ENCODE measurements at regions not wholly inside any gene's neighbourhood (a gene's known extent, or its start where the extent isn't known, plus 50 kb on each side); places are given as distances from the start of the nearest gene placed in this dataset.
"Not testable (repeated sequence)": the region's sequence is repeated elsewhere in the genome, so short reads cannot be mapped to it uniquely, and the experiment has no call there.

DNA sequence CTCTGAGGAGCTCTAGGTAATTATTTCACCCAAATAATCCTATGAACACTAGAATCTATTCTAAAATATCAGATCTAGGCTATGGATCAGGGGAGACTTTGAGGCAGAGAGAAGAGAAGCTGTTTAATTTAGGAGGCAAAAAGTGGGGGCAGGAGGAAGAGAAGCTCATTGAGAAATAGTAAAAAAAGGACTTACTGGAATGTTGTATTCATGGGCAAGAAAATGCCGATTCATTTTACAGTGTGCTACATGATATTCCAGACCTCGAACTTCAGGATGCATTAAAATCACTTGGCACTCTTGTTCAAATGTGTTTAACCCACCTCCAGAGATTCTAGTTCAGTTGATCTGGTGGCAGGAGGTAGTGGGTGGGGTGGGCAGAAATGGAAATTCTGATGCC lies 109.5 kb upstream of the ITGB1 start:
- DNase-seq: no peak

DNA sequence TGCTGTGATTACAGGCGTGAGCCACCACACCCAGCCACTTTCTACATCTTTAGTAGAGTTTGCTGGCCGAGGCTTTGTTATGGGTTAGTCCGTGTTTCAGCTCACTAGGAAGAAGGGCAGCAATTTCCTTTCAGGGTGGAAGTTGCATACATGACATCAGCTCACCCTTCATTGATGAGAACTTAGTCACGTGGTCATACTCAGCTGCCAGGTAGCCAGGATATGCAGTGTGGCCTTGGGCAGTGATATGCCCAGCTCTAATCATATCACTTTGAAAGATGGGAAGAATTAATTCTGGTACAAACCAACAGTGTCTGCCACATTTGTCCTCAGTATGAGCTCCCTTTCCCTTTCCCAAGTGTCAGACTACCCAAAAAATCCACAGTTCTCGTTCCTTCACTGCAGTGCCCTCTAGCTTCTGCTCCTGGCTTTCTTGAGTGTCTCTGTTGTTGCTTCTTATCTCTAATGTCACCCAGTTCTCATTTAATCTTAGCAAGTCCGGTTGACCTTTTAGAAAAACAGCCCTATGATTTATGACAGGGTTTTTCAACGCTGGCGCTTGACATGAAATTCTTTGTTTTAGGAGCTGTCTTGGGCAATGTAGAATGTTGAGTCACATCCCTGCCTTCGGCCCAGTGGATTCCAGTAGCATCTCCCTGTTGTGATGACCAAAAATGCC lies 108.7 kb upstream of the ITGB1 start:
- no peak for DNase-seq

DNA sequence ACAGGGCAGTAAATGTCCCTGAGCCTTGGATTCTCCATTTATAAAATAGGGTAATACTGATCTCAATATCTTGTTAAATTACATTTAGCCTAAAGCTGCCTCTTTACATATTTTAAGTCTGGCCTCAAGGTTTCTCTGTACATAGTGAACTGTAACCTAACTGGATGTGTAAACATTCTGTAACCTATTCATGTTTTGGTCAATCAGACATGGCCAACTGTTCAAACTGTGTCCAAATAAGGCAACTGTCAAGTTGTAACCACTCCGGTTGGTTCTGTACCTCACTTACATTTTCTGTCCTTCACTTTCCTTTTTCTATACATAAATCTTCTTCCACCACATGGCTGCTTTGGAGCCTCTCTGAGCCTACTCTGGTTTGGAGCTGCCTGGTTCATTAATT lies 107.1 kb upstream of the ITGB1 start:
- DNase-seq: no peak

DNA sequence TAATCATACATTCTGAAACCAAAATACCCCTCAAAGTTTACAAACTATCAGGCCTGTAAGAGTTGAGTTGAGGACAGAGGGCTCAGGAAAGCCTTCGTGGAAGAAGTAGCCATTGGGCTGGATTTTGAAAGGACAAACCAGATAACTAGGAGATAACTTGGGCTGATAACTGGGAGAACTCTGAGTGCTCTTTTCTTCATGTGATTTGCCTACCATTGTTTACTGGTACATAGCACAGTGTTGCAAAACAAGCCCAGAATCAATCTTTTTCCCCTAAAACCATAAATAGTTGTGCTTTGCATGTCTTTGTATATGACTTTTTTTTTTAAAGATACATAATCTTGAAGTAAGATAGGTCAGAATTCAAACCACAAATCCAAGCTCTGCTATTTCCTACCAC lies 106.7 kb upstream of the ITGB1 start:
- DNase-seq: no peak

DNA sequence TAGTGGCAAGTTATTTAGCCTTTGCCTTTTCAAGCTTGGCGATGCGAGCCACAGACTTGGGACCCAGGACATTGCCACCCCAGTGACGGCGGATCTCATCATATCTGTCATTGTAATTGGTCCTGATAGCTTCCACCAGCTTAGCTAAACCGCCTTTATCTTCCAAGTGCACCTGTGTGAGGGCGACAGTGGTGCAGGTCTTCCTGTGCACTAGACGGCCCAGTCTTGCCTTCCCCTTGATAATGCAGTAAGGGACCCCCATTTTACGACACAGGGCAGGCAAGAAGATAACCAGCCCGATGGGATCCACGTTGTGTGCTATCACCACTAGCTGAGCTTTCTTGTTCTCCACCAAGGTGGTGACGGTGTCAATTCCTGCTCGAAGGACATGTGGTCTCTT lies 99.6 kb upstream of the ITGB1 start:
- no peak for DNase-seq

DNA sequence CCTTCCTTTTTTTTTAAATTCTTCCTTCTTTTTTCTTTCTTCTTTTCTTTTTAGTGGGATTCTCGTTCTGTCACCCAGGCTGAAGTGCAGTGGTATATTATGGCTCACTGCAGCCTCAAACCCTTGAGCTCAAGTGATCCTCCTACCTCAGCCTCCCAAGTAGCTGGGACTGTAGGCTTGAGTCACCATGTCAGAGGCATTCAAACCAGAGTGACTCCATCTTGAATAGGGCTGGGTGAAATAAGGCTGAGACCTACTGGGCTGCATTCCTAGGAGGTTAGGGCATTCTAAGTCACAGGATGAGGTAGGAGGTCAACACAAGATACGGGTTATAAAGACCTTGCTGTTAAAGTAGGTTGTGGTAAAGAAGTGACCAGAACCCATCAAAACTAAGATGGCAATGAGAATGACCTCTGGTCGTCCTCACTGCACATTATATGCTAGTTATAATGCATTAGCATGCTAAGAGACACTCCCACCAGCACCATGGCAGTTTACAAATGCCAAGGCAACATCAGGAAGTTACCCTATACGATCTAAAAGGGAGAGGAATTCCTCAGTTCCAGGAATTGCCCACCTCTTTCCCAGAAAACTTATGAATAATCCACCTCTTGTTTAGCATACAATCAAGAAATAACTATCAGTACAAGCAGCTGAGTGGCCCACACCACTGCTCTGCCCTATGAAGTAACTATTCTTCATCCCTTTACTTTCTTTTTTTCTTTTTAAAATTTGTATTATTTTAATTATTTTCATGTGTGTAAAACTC lies 99.0 kb upstream of the ITGB1 start:
- no peak for DNase-seq

DNA sequence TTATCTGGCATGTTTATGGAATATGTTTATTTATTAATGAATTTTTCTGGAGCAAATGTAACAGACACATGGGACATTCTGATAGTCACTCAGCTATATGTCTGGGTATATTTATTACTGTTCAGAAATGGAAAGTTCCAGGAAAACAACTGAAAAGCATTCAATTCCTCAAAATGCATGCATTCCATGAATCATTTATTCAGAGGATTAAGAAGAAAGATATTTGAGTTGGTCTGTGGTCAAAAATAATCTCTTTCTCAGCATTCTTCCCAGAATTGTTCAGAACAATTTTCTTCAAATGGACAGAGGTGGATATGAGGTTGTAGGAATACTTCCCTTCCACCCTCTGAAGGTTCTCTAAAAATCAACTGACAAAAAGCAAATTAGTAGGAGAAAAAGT lies 97.6 kb upstream of the ITGB1 start:
- DNase-seq: no peak

DNA sequence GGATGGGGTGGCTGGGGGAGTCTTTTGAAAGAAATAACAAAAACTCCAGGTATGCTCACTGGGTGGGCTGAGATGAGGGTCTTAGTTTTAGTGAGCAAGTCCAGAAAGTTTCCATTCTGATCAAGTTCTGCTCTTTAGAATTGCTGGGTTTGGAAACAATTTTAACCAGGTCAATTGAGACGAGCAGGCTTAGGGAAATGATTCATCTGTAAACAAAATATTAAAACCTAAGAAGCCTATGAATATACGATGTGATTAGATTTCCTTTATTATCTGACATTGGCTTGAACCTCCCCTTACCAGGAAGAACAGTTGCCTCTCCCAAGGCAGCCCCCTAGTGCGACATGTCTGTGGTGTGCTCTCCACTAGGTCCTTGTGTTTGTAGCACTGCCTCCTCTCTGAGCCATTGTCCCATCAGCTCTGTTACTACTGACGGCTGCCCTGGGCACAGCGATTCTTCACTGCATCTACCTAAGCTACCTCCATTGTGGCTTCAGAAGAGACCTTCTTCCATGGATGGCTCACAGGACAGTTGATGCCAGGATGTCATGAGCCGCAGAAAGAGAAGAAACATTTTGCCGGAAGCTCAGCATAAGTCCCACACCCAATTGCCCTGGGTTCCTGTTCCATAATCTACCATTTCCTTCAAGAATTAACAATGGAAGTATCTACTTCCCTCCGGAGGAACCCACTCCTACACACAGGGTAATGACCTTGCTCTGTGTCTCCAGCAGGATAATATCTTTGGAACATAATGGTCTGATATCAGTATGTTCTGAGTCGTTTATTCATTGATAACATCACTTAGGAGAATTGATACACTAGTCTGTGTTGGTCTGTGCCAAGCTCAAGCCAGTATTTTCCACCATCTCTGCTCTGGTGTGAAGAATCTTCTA lies 95.1 kb upstream of the ITGB1 start:
- DNase-seq: no peak

DNA sequence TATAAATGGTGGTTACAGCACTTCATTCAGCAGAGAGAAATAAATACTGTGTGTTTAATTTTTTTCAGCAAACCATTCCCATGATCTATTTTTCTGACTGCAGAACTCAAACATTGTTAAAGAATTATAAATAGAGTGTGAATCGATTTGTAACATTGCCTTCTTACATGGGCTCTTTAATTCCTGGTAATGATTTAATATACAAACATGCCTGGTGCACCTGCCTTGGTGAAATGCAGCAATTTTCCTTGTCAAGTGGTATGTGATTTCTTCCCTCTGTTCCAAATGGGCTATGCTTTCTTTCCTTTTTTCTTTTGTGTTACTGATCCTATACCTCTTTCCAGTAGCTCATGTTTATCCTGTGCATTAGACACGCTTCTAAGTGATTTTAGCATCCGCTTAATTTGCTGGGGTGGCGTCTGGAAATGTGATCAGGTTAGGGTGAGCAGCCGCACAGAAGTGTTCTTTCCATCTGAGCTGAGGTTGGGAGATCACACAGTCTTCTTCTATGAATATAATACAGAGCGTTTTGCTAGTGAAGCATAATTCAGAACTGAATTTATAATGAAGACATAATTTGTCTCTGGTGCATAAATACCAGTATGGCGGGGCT lies 94.3 kb upstream of the ITGB1 start:
- DNase-seq: no peak

DNA sequence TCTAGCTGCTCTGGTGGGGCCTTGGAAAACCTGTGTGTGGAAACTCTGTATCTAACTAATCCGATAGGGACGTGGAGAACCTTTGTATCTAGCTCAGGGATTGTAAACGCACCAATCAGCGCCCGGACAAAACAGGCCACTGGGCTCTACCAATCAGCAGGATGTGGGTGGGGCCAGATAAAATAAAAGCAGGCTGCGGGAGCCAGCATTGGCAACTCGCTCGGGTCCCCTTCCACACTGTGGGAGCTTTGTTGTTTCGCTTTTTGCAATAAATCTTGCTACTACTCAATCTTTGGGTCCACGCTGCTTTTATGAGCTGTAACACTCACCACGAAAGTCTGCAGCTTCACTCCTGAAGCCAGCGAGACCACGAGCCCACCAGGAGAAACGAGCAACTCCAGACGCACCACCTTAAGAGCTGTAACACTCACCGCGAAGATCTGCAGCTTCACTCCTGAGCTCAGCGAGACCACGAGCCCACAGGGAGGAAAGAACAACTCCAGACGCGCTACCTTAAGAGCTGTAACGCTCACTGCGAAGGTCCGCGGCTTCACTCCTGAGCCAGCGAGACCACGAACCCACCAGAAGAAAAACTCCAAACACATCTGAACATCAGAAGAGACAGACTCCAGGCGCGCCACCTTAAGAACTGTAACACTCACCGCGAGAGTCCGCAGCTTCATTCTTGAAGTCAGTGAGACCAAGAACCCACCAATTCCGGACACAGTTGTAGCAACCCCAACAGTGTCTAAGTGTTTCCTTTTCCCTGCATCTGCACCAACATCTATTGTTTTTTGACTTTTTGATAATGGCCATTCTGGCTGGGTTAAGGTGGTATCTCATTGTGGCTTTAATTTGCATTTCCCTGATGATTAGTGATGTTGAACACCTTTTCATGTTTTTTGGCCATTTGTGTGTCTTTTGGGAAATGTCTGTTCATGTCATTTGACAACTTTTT lies 92.2 kb upstream of the ITGB1 start:
- DNase-seq: not testable (repeated sequence)

DNA sequence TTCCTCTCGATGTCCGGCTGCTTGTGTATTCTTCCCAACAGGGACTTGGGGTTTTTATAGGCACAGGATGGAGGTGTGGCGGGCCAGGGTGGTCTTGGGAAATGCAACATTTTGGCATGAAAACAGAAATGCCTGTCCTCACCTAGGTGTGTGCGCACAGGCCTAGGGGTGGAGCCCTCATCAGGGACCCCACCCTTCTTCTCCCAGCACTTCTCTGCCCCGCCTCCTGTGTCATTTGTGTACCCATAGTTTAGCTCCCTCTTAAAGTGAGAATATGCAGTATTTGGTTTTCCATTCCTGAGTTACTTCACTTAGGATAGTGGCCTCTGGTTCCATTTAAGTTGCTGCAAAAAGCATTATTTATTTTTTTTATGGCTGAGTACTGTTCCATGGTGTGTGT lies 90.2 kb upstream of the ITGB1 start:
- DNase-seq: no peak

DNA sequence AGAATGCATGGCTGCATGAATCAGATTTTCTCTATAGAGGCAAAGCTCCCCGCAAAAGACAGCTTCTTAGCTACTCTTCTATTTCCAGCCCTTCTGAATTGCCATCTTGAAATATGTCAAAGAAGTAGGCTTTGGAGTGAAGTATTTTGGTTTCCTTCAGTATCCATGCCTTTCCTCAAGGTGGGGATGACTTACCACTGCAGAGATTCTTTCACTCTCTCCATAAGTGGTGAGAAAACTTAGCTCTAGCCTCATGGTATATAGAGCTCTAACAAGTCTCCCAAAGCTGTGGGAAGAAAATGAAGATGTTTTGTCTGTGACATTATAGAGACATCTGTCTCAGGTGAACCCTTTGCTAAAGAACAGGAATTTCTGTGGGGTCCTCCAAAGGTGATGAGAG lies 89.6 kb upstream of the ITGB1 start:
- DNase-seq: no peak

DNA sequence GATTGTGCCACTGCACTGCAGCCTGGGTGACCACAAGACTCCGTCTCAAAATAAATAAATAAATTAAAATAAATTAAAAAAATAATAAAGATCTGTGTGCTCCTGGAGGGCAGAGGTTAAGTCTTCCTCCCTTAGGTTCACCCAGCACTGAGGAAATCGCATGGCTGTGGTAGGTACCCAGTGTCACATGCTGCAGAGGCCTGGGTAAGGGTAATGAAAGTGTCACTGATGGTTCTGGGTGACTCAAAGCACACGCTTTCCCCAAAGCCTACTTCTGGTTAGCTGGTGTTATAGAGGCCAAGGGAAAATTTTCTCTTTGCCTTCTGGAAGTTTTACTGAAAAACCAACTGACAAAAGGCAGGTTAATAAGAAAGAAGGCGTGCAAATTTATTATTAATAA lies 88.8 kb upstream of the ITGB1 start:
- no peak for DNase-seq

DNA sequence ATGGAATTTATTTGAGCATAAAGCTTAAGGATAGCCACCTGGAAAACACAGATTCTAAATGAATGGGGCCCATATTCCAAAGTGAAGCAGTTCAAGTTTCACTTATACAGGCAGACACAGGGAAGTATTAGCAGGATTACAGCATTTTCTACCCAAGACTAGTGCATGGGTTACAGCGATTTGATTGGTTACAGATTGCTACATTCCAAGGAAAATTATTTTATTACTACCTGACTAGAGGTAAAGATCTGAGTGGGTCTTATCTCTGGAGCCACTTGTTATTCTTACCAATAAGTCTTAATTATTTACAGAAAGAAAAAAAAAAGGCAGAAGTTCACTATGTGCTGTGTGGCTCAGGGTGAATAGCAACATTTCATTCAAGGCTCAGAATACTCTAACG lies 87.4 kb upstream of the ITGB1 start:
- DNase-seq: no peak

DNA sequence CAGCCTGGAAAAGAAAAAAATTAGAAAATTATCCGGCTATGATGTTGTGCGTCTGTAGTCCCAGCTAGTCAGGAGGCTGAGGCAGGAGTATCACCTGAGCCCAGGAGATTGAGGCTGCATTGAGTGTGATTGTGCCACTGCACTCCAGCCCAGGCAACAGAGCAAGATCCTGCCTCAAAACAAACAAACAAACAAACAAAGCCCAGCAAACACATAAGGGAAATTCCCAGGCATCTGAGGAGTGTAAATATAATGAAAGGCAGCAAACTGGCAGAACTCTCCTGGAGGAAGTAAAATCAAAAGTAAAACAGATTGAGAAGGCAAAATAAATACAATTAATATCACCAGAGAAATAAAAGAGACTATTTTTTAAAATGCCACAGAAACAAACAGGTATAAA lies 84.5 kb upstream of the ITGB1 start:
- DNase-seq: no peak

DNA sequence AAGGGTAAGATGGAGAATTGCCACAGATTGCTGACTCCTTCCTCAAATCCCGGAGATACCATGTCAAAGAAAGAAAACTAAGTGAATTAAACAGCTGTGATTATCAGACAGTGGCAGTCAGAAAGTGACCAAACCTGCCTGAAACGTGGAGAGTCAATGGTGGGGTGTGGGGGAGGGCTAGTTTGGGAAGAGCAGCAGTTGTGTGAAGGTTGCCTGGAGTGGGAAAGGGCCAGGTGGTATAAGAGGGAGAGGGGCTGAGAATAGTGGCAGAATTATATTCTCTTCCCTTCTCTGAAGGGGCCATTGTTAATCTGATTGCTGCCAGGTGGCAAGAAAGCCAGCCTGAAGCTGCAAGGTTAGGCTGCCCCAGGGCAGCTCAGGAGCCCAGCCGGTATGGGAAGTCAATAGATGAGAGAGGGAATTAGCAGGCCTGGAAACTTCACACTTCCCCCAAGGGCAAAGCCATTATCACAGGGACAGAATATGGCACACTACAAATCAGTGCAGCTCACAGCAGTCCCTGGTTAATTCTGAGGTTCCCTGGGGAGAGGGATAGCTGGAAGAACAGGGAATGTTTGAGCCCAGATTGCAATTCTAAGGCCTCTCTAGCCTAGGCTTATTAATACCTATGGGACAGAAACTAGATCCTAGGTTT lies 83.9 kb upstream of the ITGB1 start:
- peak; percentile 31 for DNase-seq

DNA sequence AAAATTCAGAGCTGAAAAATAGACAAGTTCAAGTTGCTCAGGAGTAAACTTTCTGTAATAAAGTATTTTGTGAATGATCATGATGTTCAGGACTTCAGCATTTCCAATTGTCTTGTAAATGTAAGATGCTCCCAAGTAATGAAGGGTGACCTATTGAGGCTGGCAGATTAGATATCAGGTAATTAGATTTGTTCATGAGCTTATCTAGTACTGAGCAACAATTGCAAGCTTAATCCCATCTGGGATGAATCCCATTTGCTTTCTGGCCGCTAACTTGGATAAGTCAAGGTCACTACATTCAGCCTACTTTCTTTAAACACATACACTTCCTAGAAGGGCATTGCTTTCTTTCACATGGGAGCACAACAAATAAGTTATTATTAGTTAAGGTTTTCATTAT lies 82.4 kb upstream of the ITGB1 start:
- DNase-seq: no peak

DNA sequence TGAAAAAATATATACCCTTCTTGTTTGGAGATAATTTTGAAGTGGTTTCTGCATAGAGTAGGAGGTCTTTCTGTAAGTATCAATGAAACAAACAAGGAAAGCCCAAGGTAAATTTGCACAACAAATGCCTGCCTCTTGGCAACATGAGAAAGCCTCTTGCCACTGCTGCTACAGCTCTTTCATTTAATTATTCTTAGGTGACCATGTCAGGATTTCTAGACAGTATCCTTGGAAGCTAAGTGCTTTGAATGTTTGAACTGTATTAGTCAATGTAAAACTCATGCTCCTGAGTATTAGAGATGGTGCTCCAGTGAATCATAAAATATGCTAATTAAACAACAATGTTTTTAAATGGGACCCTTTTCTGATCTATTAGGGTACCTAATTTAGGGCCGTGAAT lies 81.2 kb upstream of the ITGB1 start:
- DNase-seq: no peak

DNA sequence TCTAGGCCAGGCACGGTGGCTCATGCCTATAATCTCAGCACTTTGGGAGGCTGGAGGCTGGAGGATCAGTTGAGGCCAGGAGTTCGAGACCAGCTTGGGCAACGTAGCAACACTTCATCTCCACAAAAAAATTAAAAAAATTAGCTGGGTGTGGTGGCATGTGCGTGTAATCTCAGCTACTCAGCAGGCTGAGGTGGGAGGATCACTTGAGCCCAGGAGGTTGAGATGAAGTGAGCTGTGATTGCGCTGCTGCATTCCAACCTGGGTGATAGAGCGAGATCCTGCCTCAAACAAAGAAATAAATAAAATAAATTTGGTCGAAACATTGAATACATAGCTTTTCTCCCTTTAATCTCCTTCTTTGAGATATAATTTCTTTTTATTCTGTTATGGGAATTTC lies 80.6 kb upstream of the ITGB1 start:
- DNase-seq: no peak

DNA sequence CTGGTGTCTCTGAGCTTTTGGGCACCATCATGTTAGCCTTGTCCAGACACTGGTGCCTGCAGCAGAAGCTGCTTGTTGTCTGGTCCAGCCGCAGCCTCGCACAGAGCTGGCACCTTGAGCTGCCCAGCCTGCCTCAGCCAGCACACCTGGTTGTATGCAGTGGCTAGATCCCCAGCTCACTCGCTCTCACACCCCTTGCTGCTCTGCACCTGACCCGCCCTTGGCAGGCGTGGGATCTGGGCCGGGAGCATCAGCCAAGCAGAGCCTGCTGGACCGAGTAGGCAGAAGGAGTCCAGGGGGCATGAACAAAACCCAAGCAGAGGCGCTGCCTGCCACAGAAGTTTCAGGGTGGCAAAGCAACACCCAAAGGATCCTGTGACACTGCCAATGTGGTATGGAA lies 79.7 kb upstream of the ITGB1 start:
- no peak for DNase-seq

DNA sequence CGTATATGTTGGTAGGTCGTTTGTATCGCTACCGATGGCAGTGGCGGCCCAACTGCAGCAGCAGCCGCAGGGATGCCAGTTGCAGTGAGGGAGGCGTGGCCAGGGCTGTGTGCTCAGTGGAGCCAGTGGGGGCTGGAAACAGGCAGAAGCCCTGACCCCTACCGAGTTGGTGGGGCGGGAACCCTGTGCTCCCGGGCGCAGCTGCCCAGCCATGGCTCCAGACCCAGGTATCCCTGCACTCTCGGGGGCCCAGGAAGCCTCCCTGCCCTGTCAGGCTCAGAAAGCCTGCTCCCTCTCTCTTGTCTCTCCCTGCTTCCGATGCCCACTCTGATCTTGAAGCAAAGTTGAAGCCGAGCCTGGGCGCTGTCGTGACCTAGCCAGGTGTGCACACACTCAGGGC lies 78.6 kb upstream of the ITGB1 start:
- no peak for DNase-seq

DNA sequence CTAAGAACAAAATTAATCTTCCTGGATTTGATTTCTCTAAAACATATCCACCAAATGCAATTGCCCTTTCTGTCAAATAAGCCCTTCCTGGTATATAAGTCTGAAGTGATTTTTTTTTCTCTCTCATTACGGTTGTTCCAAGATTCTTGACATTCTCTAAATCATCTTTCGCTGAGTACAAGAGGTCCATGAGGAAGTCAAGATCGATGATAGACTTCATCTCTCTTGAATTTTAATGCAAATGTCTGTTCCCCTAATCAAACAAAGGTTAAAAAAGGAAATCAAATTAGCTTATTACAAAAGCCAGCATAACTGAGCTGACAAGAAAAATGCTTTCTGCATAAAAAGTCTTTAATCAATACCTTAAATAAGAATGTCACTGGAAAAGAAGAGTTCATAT lies 77.4 kb upstream of the ITGB1 start:
- no peak for DNase-seq
